ENCODE measurements at regions not wholly inside any gene's neighbourhood (a gene's known extent, or its start where the extent isn't known, plus 50 kb on each side); places are given as distances from the start of the nearest gene placed in this dataset.

DNA sequence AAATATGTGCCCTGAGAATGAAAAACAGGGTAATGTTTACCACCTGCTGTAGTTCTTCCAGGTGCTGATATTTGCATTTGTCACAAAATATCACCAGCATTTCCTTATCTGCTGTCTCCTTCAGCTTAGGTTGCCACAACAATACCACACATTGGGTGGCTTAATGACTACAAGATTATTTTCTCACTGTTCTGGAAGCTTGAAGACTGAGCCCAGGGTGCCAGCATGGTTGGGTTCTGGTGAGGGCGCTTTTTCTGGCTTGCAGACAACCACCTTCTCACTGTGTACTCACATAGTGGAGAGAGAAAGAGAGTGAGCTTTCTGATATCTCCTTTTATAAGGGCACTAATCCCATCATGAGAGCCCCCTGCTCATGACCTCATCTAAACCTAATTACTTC, 407.5 kb upstream of the RGPD4 start:
- no peak for TF ChIP-seq POLR2A (IDR thresholded peaks at IDR 0.05)
- TF ChIP-seq, protein P1, sequence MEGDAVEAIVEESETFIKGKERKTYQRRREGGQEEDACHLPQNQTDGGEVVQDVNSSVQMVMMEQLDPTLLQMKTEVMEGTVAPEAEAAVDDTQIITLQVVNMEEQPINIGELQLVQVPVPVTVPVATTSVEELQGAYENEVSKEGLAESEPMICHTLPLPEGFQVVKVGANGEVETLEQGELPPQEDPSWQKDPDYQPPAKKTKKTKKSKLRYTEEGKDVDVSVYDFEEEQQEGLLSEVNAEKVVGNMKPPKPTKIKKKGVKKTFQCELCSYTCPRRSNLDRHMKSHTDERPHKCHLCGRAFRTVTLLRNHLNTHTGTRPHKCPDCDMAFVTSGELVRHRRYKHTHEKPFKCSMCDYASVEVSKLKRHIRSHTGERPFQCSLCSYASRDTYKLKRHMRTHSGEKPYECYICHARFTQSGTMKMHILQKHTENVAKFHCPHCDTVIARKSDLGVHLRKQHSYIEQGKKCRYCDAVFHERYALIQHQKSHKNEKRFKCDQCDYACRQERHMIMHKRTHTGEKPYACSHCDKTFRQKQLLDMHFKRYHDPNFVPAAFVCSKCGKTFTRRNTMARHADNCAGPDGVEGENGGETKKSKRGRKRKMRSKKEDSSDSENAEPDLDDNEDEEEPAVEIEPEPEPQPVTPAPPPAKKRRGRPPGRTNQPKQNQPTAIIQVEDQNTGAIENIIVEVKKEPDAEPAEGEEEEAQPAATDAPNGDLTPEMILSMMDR (IDR thresholded peaks at IDR 0.05): no peak
